ENCODE measurements at regions not wholly inside any gene's neighbourhood (a gene's known extent, or its start where the extent isn't known, plus 50 kb on each side); places are given as distances from the start of the nearest gene placed in this dataset.
A peak's percentile ranks its signal among the peaks of the same experiment; 100 is the strongest.

GRCh38 chr22:48592488-48592887 lies 1235.2 kb downstream of the BRD1 start:
- no peak for DNase-seq

GRCh38 chr22:48592066-48592345 lies 1235.7 kb downstream of the BRD1 start:
- peak in 1 of 56 donors; percentile 27 for DNase-seq

GRCh38 chr22:48591286-48592065 lies 1236.2 kb downstream of the BRD1 start:
- DNase-seq, result no peak

DNA sequence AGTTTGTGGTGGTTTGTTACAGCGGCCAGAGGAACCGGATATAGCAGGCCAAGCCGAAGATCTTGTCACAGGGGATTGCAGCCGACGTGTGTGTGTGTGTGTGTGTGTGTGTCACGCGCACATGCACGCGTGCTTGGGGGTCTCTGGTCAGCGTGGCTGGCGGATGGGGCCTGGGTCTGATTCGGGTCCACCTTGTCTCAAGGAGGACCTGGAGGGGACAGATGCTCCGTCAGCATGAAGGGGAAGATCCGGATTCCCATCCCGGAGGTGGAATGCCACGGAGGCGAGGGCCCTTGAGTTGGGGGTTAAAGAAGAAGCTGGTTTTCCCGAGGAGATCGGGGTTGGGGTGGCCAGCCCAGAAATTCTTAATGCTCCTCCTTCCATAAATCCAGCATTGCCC lies 1237.8 kb downstream of the BRD1 start:
- DNase-seq, result no peak

DNA sequence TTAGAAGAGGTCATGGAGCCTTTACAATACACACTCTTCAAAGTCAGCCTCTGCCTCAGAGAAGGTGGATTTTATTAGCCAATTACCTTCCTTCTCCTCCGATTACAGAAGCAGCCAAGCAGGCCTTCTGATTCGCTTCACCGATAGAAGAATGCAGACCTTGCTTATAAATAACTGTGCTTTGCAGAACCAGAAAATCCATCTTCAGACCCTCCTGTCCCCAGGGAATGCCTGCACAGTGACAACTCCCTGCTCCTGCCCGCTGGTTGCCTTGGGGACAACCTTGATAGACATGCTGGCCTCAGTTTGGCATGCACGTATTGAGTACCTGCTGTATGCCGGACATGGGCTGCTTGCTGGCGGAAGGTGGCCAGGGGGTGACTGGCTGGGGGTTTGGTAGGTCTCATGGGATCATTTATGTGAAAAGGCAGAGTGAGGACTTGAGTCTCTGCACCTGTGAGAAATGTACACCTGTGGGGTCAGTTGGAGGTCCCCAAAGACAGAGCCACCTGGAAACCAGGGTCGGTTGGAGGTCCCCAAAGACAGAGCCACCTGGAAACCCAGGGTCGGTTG lies 1238.7 kb downstream of the BRD1 start:
- no peak for DNase-seq

DNA sequence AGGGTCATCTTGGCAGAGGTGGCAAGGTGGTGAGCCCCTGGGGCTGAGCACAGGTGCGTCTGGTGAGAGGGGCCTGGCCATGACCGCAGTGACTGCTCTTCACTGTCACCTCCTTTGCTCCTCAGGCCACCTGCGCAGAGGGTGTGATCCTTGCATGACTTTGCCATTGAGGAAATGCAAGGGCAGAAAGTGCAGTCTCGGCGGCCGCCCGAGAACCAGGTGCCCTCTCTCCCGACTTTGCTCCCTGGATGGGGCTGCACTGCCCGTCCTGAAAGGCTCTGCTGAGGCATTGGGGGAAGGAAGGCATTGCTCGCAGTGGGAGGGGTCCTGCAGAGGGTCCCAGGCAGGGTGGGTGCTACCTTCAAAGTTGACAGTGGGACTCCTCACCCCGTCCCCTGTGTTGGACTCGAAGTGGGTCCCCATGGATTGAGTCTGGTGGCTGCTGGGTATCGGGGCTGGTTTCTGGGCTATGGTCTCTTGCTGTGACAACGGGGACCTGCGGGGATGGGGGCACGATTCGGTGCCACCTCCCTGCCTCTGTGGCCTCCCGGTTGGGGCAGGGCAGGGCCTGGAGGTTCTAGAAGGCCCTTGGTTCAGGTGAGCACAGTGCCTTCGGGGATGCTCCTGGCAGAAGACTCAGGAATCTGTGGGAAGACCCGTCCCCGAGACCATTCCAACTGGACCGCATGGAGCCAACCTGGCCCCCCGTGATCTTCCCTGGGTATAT lies 1239.4 kb downstream of the BRD1 start:
- no peak for DNase-seq

GRCh38 chr22:48587236-48587865 lies 1240.3 kb downstream of the BRD1 start:
- no peak for DNase-seq

DNA sequence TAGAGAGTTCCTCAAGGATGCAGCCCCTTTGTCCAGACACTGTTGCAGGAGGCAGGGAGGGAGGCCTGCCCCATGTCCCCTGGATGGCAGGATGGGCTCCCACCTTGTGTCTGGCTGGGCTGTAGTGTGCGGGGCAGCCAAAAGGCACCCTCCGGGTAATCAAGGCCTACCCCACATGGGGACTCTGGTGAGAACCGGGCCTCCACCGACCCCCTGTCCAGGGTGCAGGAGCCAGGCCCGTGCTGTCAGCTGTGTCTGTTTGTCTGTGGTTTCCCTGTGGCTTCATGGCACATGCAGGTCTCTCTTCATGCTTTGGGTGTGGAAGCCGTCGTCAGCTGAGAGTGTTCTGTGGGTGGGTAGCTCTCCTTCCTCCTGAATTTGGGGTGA lies 1240.9 kb downstream of the BRD1 start:
- DNase-seq, result no peak

- no peak for DNase-seq
Measured at GRCh38 chr22:48585916-48586798, 1241.5 kb downstream of the BRD1 start.

GRCh38 chr22:48584170-48584569 lies 1243.5 kb downstream of the BRD1 start:
- DNase-seq, result no peak

DNA sequence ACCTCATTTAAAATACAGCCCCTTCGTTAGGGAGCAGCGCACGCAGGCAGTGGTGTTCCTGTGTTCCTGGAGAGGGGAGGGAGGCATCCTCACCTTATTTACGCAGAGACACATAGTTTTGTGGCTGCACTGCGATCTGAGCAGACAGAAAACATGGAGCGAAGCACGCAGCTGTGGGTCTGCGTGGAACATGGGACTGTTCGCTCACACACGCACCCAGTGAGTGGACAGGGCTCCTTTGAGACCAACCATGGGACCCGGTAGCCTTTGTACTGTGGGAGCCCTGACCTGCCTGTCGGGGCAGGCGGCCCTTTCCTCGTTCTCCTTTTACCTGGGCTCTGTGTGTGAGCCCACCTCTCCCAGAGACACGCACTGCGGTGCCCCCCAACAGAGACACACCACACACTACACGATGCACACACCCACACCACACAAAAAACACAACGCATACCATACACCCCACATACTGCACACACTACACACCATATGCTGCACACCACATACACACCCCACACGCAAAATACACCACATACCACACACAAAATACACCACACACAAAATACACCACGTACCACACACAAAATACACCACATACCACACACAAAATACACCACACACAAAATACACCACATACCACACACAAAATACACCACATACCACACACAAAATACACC lies 1245.7 kb downstream of the BRD1 start:
- DNase-seq, result no peak

DNA sequence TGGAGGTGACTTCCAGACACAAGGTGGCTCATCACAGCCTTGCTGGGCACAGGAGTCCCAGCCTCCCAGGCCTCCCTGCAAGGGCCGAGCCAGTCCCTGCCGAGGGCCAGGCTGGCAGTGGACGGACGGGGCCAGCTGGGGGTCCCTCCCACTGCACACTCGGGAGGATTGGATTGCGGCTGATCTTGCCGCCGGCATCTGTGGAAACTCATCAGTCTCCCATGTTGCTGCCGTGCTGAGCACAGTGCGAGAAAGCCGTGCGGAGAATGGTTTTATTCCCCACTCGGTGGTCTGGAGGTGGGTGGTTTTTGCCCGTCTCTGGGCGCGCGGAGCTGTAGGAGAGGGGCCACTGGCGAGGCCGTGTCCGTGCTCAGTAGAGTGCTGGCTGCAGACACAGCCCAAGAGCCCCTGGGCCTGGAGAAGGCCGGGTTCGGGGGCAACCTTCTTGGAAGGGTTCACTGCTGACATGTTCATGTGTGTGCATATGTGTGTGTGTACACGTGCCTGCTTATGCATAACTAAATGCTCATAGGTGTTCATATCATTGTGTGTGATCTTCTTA lies 1246.4 kb downstream of the BRD1 start:
- no peak for DNase-seq

DNA sequence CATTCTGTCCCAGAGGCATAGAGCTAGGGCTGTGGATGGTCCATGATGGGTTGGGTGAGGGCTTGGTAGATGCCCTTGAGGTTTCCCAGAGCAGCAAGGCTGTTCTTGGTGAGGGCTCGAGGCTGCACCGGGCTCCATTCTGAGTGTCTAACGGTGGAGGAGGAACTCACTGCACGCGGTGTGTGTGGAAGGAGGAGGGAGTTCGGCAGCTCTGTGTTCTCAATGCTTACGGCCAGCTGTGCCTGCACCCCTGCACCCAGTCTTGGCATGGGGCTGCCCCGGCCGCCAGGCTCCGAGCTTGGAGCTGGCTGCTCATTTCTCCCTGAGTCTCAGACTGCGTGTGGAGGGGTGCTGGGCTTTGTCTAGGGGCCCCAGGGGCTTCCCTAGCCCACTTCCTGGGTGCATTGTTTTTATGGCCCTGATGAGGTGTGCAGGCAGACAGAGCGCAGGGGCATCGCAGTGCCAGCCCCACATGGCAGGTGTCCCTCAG lies 1247.1 kb downstream of the BRD1 start:
- DNase-seq, result no peak

DNA sequence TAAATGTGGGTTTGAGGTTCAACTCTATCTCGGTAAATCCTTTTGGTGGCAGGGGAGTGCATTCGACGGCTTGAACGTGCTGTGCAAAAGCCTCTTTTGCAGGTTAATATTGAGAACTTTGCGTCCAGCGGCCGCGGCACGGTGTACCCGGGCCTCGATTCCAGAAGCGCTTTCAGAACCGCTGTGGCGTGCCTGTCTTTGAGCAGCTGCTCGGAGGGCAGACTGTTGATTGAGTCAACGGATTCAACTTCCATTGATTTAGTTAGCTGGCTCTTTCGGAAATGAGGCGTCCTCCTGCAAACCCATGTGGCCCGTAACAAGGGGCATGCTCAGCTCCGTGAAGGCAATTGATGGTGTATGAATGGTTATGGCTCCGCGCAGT lies 1247.8 kb downstream of the BRD1 start:
- DNase-seq, result peak in 1 of 56 donors; percentile 17

DNA sequence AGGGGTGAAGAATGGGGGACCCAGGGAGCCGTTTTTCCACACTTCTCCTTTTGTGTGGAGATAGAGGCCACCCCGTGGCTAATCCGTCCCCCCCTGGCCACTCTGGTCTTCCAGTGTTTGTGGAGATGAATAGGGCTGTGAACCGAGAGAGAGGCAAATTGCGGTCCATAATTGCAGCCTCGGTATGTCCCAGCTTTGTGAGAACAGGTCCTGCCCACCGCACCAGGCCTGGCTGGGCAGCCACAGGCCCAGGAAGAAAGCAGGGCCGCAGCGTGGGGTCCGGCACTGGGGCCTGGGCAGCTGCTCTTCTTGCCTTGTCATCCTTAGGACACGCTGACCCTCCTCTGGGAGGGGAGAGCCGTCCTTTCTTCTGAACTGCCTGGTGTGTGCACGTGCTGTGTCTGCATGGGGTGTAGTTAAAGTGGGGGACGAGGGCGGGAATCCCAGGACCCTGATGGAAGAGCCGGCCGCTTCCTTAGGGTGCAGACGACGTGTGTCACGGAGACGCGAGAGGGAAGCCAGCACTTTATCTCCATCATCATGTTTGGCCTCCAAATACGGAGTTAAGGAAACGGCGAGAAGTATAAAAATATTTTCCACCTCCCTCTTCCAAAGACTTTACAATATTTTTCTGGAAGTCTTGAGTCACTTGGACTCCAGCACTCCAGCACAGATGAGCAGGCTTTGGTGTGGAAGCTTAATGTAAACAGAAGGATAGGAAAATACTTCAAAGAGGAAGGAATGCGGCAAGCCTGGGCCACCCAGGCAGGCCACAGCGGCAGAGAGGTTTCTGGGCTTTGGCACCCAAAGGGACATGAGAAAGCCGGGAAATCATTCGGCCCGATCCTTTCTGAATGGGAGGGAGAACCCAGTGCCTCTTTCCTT lies 1248.4 kb downstream of the BRD1 start:
- peak in 10 of 56 donors; percentile 10 to 66 (median 44) for DNase-seq

GRCh38 chr22:48578138-48579042 lies 1249.3 kb downstream of the BRD1 start:
- peak in 32 of 56 donors; percentile 11 to 74 (median 52) for DNase-seq

DNA sequence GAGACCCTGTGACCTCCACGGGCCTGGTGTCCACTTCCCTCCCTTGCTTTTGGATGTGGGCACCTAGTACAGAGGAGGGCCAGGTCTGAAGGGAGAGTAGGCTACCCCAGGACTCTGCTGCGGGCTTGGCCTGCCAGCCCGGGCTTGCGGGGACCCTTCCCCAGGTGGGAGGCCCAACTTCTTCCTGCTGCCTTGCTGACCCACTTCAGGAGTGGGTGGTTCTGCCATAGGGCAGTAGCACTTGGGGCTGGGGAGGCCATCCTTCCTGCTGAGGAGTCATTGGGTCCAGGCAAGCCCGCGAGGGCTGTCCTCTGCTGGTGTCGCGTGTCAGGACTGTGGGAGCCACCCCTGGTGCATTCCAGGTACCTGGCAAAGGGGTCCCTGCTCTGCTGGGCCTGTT lies 1250.0 kb downstream of the BRD1 start:
- no peak for DNase-seq

All from amygdala (tissue), 56 donors.